ENCODE measurements at regions not wholly inside any gene's neighbourhood (a gene's known extent, or its start where the extent isn't known, plus 50 kb on each side); places are given as distances from the start of the nearest gene placed in this dataset.

DNA sequence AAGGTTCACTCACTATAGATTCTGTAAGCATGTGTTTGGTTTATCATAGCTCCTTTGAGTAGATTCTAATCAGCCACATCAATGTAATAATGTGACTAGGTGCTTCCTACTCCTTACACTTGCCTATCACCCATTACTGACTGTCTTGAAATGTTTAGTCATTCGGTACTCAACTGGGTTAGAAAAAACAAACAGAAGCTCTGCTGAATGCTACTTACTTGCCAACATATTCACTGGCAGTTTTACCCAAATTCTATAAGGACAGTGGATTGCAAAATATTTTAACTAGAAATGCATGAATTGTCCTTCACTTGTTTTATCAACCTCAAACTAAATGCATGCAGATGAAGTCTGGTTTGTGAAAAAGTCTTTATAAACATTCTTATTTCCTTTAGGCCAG, 352.1 kb upstream of the ALCAM start:
- DNase-seq (ENCODE audit: extremely low read depth in 1 of 2, low read depth in 1 of 2), result no peak

DNA sequence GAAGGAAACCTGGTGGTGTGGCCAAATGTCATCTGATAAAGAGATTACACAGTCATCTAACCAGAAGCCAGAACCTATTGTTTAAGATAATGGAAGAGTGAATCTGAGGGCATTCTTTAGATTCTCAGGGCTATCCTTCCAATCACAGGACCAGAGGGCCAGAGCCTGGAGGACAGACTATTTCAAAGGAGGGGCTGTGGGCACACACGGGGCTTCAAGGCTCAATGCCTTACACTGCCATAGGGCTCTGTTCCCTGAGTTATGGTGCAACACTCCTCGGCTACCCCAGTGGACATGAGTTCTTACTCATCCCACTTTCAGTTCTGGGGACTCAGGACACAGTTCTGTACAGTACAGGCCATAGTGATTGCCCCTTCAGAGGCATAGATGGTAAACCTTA, 343.9 kb upstream of the ALCAM start:
- no peak for DNase-seq (ENCODE audit: extremely low read depth in 1 of 2, low read depth in 1 of 2)

DNA sequence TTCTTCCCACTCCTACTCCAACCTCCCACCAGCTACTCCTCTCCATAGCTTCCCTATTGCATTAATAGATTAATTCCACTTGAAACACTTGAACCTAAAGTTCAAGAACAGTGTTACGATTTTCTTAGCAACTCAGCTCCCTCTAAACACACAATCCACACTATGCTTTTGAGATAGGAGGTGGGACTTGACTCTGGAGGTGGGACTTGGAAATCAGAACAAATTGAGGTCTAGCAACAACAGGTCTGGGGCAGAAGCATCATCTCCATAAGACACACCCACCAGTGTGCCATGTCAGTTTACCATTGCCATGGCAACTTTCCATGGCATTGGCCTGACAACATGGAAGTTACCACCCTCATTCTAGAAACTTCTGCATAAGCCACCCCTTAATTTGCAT, 336.5 kb upstream of the ALCAM start:
- DNase-seq (ENCODE audit: extremely low read depth in 1 of 2, low read depth in 1 of 2), result no peak

DNA sequence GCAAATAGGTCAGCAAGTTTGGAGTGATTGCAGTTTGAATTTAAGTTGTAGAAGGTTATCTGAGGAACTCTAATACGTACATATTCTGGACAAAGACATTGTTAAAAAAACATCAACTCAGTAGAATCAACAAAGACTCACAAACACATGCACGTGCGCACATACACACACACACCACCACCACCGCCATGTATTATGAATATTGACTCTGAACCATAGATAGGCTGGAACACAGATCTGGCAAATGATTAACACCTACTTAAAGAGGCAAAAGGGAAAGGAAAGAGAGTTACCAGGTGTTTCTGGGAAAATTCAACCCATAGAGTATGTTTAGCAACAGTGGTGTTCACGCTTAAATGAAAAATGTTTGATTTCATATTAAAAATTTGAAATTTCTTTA, 334.2 kb upstream of the ALCAM start:
- no peak for DNase-seq (ENCODE audit: extremely low read depth in 1 of 2, low read depth in 1 of 2)

DNA sequence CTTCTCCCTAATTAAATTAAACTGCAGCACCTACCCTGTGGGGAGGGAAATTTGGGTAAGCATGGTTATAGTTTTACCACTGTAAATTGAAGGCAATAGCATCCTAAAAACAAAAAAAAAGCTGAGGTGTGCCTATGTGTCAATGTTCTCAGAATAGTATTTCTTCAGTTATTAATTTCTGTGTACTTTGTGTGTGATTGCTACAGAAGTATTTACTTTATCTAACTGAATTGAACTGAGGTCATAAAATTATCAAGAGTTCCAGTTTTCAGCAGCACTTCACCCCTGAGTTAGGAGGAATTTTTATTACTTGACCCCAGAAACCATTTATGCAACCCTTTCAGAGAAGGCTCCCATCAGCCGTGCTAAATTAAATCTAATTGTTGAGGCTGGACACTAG, 333.6 kb upstream of the ALCAM start:
- no peak for DNase-seq (ENCODE audit: extremely low read depth in 1 of 2, low read depth in 1 of 2)

DNA sequence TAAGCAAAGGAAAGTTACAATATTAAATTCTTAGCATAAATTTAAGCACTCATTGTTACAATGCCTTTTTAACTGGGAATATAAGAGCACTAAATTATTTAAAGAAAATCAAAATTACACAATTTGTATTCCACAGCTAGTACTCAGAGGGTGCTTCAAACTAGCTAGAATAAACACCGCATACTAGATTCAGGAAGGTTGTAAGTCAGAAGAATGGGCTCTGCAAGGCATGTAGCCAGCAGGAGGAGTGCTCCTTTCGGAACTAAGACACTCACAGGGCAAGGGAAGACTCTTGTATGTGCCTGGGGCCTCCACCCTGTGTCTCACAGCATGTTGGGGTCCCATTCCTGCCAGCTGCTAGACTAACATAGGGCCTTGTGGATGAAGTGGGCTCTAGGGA, 327.7 kb upstream of the ALCAM start:
- no peak for DNase-seq (ENCODE audit: extremely low read depth in 1 of 2, low read depth in 1 of 2)

DNA sequence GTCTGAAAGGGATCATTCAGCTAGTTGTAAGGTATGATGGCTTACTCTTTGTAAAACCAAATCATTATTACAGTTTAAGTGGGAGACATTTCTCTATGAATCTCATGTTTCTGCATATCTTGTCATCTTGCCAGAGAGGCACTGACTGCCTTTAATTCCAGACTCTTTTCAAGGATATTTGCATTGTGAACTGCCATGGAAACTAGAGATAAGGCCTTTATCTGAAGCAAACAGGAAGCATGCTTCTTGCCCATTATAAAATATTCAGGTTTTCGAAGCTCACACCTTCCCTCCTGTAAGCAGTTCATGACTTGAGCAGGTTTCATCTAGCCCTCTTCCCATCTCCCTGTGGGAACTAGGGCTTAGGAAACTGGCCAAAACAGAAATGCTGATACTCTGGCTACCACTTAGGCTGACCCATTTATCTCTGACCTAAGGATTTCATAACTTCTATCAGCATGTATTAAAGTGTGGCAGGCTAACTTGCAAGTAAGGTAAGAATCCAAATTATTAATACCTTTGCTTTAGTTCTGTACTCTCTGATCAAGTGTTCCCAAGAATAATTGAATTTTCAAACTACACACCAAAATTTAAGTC, 326.6 kb upstream of the ALCAM start:
- no peak for DNase-seq (ENCODE audit: extremely low read depth in 1 of 2, low read depth in 1 of 2)

DNA sequence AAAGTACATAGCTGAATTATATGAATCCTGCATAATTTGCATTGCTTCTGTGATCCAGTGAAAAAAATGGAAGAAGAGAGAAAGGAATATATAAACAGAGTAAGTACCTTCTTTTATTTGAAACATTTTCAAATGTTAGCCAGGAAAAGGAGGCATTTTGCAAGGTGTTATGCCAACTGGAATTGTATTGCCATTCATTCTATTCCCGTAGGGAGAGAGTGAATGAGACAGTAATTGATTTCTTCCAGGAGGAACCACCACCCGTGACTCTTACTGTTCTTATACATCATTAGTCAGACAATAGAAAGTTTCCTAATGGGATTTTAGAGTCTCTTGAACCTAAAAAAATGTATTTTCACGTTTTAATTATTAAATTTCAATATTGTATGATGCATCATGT, 324.1 kb upstream of the ALCAM start:
- DNase-seq (ENCODE audit: extremely low read depth in 1 of 2, low read depth in 1 of 2), result no peak

DNA sequence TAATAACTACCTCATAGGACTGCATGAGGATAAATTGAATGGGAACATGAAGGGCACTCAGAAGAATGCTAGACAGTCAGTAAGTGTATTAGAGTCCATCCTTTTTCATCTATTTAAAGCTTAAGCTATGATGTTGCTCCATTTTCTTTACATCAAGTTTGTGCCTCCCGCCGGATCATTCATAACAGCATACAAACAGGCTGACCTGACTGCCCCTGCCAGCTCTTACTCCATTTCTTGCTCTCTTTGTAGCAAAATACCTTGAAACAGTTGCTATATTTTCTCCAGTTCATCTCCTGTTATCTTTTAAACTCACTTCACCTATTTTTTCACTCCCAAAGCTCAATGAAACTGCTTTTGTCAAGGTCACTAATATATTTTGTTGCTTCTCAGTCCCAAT, 315.6 kb upstream of the ALCAM start:
- no peak for DNase-seq (ENCODE audit: extremely low read depth in 1 of 2, low read depth in 1 of 2)

DNA sequence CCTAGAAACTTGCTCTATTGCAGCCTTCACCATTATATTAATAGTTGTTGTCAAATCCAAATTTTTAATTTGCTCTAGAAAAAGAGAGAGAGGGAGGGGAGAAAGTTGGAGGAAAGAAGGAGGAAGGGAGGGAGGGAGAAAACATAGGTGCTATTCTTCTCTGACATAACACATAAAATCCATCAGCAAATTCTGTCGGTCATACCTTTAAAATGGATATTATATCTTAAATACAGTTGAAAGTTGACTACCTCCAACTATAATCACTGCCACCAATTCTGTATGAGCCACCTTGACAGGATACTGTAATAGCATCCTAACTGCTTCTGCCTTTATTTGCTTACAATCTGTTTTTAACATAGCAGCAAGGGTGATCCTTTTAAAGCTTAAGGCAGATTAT, 314.7 kb upstream of the ALCAM start:
- no peak for DNase-seq (ENCODE audit: extremely low read depth in 1 of 2, low read depth in 1 of 2)

DNA sequence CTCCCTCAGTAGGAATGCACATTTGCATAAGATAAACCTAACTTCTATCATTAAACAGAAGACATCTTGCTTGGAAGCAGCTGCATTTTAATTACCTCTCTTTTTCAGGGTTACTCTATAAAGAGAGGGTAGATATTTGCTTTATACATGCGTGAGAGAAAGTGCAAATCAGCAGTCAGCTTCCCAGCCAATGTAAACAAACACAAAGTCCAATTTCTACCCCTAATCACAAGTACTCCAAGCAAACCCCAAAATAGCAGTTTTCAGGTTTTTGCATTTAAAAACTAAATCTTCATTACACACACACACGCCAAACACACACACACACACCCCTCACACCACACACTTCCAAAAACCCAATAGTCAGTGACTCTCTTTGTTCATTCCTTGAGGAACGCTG, 303.9 kb upstream of the ALCAM start:
- DNase-seq (ENCODE audit: extremely low read depth in 1 of 2, low read depth in 1 of 2), result no peak

DNA sequence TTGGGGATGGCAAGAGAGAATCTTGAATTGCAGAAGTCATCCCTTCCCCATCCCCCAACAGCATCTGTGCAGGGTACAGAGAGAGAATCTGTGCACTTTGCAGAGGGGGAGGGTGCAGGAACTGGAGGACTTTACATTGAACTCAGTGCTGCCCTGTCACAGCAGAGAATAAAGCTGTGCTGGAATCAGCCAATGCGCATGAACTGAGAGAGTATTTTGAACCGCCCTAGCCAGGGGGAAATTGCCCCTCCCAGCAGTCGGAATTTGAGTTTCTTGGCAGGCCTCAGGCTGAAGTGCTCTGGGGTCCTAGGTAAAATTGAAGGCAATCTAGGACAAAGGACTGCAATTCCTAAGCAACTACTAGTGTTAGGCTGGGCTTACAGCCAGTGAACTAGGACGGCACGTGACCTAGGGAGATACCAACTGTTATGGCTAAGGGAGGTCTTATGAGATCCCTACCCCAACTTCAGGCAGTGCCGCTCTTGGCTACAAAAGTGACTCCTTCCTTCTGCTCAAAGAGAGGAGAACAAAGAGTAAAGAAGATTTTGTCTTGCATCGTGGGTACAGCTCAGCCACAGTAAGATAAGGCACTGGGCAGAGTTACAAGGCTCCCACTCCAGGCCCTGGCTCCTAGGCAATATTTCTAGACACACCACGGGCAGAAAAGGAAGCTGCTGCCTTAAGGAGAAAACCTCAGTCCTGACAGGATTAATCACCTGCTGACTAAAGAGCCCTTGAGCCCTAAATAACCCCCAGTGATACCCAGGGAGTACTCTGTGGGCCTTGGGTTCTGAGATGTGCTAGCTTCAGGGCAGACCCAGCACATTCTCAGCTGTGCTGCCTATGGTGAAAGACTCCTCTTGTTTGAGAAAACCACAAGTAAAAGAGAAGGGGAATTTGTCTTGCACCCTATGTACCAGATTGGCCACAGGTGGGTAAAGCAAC, 300.5 kb upstream of the ALCAM start:
- DNase-seq (ENCODE audit: extremely low read depth in 1 of 2, low read depth in 1 of 2), result no peak

DNA sequence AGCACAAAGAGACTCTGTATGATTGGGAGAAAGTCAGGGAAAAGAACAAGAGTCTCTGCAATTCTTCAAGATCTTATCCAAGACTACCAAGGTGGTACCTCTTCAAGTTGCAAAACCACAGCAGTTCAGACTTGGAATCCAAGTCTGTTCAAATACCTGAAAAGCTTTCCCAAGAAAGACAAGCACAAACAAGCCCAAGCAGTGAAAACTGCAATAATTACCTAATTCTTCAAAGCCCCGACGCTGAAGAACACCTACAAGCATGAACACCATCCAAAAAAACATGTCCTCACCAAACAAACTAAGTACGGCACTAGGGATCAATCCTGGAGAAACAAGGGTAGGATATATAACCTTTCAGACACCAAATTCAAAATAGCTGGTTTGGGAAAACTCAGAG, 299.3 kb upstream of the ALCAM start:
- DNase-seq (ENCODE audit: extremely low read depth in 1 of 2, low read depth in 1 of 2), result no peak

DNA sequence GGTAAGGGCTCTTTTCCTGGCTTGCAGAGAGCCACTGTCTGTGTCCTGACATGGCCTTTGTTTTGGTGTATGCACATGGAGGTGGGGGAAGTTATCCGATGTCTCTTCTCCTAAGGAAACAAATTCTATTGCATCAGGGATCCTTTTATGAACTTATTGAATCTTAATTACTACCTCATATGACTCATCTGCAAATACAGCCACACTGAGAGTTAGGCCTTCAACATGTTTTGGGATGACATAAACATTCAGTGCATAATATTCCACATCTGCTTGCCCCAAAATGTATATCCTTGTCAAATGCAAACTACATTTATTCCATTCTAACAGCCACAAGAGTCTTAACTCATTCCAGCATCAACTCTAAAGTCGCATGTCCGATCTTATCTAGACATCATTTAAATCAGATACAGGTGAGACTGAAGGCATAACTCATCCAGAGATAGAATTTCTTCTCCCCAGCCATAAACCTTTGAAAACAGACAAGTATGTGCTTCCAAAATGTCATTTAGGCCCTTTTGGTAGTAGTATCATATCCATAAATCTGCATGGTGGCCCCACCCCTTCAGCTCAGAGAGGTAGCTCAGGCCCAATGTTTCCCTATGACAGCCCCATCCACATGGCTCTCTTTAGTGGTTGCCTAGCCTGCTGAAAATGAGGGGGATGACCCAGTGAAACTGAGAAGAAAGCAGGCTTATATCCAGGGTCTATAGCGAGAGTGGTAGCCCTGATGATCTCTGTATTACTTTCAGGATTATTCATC, 289.5 kb upstream of the ALCAM start:
- no peak for DNase-seq (ENCODE audit: extremely low read depth in 1 of 2, low read depth in 1 of 2)

DNA sequence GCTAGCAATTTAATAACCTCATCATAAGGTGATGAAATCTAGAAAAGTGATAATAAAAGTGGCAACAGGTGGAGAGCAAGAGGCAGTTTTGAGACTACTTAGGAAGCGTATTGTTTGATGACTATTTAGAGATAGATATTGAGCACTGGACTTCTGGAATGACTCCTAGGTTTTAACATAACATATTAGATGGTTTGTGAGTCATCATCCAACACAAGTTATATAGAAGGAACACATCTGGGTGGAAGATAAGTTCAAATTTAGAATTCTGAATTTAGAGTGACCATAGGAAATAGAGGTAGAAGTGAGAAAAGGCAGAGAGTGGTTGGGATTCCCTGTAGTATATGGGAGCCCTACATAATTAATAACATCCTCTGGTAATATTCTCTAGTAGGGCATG, 282.8 kb upstream of the ALCAM start:
- no peak for DNase-seq (ENCODE audit: extremely low read depth in 1 of 2, low read depth in 1 of 2)

DNA sequence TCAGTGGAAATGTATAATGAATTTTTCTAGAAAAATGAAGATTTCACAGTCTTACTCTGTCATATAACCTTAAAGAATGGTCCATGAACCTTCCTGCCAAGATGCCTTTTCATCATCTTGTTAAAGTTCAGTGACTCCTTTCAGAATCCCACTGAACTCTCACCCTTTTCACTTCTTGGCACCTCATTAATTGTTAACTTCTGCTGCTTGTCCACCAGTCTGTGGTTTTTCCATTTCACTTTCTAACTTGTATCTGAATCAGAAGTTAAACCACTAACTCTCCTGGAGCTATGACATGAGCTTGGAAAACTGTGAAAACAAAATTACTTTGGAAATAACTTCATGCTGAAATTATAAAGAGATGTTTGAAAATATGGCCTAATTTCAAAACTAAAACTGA, 281.2 kb upstream of the ALCAM start:
- no peak for DNase-seq (ENCODE audit: extremely low read depth in 1 of 2, low read depth in 1 of 2)

DNA sequence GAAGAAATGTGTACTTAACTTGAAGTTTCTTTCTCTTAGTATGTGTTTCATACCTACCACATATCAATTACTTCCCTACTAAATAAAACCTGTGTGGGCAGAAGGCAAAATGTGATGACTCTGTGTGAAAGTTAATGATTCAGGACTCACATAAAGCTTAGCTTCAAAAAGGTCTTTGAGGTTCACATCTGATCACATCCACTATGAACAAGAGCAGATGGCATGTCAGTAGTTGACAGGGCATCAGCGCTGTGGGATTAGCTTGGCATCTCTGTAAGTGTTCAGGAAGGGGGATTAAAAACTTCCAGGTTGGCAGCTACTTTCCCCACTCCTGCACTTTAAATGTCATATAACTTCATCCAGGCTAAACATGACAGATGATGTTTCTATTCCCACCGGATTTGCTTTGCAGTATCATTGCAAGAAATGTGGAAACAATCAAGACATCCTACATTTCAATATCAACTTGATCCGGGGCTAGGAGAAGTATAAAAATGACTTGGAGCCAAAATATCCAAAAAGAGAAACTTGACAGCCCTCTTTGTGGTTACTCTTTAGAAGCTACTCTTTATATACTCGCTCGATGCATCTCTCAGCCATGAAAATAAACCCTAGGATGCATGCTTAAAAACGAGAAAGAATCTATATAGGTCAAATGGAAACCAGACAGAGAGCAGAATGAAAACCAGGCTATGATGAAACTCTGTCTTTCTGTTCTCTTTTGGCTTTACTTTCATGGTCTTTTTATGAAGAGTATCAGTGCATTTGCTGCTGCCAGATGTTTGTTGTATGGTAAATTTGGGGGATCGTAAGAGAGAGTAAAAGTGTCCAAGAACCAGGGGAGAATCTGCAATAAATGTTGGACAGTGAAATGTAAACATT, 273.1 kb upstream of the ALCAM start:
- no peak for DNase-seq (ENCODE audit: extremely low read depth in 1 of 2, low read depth in 1 of 2)

DNA sequence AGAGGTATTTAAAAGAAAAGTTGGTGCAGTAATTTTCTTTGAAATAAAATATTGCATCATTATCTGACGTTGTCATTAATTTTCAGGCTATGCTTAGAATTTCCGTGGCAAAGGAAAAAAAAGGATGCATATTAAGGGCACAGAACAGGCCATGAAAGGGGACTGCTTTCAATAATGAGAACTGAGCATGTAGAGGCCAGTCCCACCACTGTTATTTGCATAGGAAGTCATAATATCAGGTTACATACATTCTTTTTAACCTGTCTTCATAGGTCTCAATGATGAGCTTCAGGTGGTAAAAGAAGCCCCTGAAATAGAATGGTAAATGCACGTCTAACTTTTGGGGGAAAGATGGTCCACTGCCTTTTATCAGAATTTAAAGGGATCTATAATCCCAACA, 272.1 kb upstream of the ALCAM start:
- DNase-seq (ENCODE audit: extremely low read depth in 1 of 2, low read depth in 1 of 2), result no peak

DNA sequence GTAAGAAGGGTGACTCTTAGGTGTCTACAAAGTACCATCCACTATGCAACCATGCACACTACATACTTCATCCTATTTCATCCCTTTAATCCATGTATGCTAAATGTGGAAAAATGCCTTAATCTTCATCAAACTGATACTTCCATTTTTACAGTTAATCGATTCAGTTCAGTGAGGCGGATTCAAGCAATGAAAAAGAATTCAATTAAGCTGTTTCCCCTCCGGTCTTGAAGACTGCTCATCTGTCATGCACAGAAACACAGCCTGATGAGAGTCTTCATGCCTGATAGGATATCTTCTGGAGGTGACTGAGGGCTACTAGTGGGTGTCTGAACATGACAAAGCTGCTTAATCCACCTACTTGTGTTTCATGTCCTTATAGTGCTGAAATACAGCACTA, 270.6 kb upstream of the ALCAM start:
- DNase-seq (ENCODE audit: extremely low read depth in 1 of 2, low read depth in 1 of 2), result no peak

DNA sequence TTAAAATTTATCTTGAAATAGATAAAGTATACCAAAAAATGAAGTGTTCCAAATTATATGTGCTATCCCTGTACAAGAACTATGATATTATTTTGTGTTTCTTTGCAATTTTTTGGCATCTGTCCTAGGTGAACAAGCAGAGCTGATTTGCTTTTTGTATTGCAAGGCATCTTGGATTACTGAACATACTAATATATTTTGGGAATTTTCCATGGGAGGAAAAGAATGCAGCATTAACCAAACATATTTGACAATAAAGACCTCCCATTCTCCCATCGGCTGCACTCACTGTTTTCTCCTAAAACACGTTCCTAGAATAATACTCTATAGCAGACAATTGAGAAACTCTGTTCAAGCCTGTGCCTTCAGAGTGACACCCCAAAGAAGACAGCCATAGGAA, 265.1 kb upstream of the ALCAM start:
- no peak for DNase-seq (ENCODE audit: extremely low read depth in 1 of 2, low read depth in 1 of 2)

DNA sequence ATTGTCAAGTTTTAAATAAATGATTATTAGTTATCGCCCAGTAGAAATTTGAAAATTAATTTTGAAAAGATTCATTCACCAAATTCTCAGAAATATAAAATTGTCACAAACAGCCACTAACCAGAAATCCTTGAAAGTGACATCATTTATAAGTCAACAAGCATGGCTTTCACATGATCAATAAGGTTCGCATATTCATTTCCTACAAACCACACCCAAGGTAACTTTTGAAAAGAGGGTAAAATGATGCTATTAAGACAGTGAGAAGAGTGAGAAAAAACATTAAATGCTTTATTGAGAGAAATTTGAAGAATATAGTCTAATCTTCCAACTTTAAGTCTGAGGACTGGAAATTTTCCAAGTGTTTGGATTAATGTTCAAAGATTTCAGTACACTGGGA, 263.6 kb upstream of the ALCAM start:
- no peak for DNase-seq (ENCODE audit: extremely low read depth in 1 of 2, low read depth in 1 of 2)
